Endodermal cell (in vitro differentiated cells): ENCODE measurements at regions not wholly inside any gene's neighbourhood (a gene's known extent, or its start where the extent isn't known, plus 50 kb on each side); places are given as distances from the start of the nearest gene placed in this dataset.

Experiments
- DNase-seq: peaks from one replicate; pipeline ENCODE4 v3.0.0-alpha.2; 2017
- H3K27ac ChIP-seq: 2 replicates; pipeline ENCODE4 v1.5.1; 2013; ENCODE audit warnings: mild to moderate bottlenecking, low read depth, low read length, moderate library complexity
- H3K27me3 ChIP-seq: 2 replicates; pipeline ENCODE4 v1.6.1; 2013; ENCODE audit warnings: mild to moderate bottlenecking, low read length, moderate library complexity; ENCODE audit not compliant: insufficient read depth, control insufficient read depth, poor library complexity, severe bottlenecking
- H3K36me3 ChIP-seq: 2 replicates; pipeline ENCODE4 v1.7.0; 2013; ENCODE audit warnings: mild to moderate bottlenecking, low read length, moderate library complexity; ENCODE audit not compliant: control insufficient read depth, insufficient read depth
- H3K4me1 ChIP-seq: one replicate; pipeline ENCODE4 v1.7.0; 2013; ENCODE audit warnings: low read length; ENCODE audit not compliant: control insufficient read depth, insufficient read depth
- H3K4me3 ChIP-seq: 2 replicates; pipeline ENCODE4 v1.5.1; 2013; ENCODE audit warnings: mild to moderate bottlenecking, low read length, moderate library complexity
- H3K9ac ChIP-seq: 2 replicates; pipeline ENCODE4 v1.6.1; 2013; ENCODE audit warnings: mild to moderate bottlenecking, low read length, moderate library complexity; ENCODE audit not compliant: poor library complexity, severe bottlenecking; ENCODE audit errors: extremely low read depth
- H3K9me3 ChIP-seq: 2 replicates; pipeline ENCODE4 v1.6.1; 2013; ENCODE audit warnings: mild to moderate bottlenecking, low read length, moderate library complexity; ENCODE audit not compliant: control insufficient read depth
- H3K27ac Mint-ChIP-seq: 2 replicates; pipeline ENCODE4 v1.8.0; 2020; ENCODE audit warnings: mixed read lengths
- H3K27me3 Mint-ChIP-seq: 2 replicates; pipeline ENCODE4 v1.8.0; 2021; ENCODE audit warnings: mild to moderate bottlenecking, mixed read lengths; ENCODE audit not compliant: insufficient read depth
- H3K36me3 Mint-ChIP-seq: 2 replicates; pipeline ENCODE4 v1.8.0; 2020; ENCODE audit warnings: low read depth, mixed read lengths
- H3K4me1 Mint-ChIP-seq: 2 replicates; pipeline ENCODE4 v1.8.0; 2020; ENCODE audit warnings: mixed read lengths
- H3K4me3 Mint-ChIP-seq: 2 replicates; pipeline ENCODE4 v1.8.0; 2020; ENCODE audit warnings: mild to moderate bottlenecking, moderate library complexity, mixed read lengths
- H3K9me3 Mint-ChIP-seq: 2 replicates; pipeline ENCODE4 v1.8.0; 2020; ENCODE audit warnings: mild to moderate bottlenecking, mixed read lengths
- CTCF ChIP-seq: fragments of 200-600 bp; sonication (generic); conservative IDR thresholded peaks from 2 replicates; pipeline ENCODE4 v1.5.0; 2021; ENCODE audit warnings: antibody characterized with exemption, mild to moderate bottlenecking
- WGBS, 2 experiments: methylation state at CpG; one replicate each; pipeline versions ENCODE4 v1.1.5 to v1.1.7; 2013; ENCODE audit warnings: missing lambda C conversion rate in 2 of 2, mixed read lengths in 1 of 2; ENCODE audit not compliant: insufficient coverage in 1 of 2, insufficient read length in 1 of 2; 5-methylcytosine and 5-hydroxymethylcytosine counted together

GRCh38 chr9:75672478-75672877 lies 218.0 kb upstream of the PCSK5 start:
- 86% methylated on average over 1 of the region's 1 CpG; no CpG with 5 or more reads in 1 of the 2 experiments for WGBS, 2 experiments
- no peak overlapping the region for H3K27ac Mint-ChIP-seq
- H3K36me3 Mint-ChIP-seq, result no peaks in the 10 kb centered on the region
- H3K9ac ChIP-seq, result no peak overlapping the region
- H3K4me3 ChIP-seq, result no peak overlapping the region
- H3K36me3 ChIP-seq, result no peaks in the 10 kb centered on the region
- H3K4me1 Mint-ChIP-seq, result no peaks in the 10 kb centered on the region
- no peak for TF ChIP-seq CTCF
- no peaks in the 10 kb centered on the region for H3K27me3 ChIP-seq
- no peaks in the 10 kb centered on the region for H3K9me3 ChIP-seq
- no peaks in the 10 kb centered on the region for H3K27me3 Mint-ChIP-seq
- DNase-seq, result no peak
- H3K4me1 ChIP-seq, result no peaks in the 10 kb centered on the region
- no peak overlapping the region for H3K4me3 Mint-ChIP-seq
- H3K27ac ChIP-seq, result no peak overlapping the region
- H3K9me3 Mint-ChIP-seq, result no peaks in the 10 kb centered on the region

- Histone ChIP-seq H3K9me3 (no peaks in the 10 kb centered on the region), H3K4me3 (no peak overlapping the region), H3K9ac (no peak overlapping the region), H3K36me3 (no peaks in the 10 kb centered on the region), H3K27me3 (no peaks in the 10 kb centered on the region), H3K4me1 (no peaks in the 10 kb centered on the region), H3K27ac (no peak overlapping the region)
- no peaks in the 10 kb centered on the region for H3K9me3 Mint-ChIP-seq
- H3K4me3 Mint-ChIP-seq, result no peak overlapping the region
- no CpG with 5 or more reads among the region's 1 CpG for WGBS, 2 experiments
- H3K4me1 Mint-ChIP-seq, result no peaks in the 10 kb centered on the region
- no peaks in the 10 kb centered on the region for H3K27me3 Mint-ChIP-seq
- no peak overlapping the region for H3K27ac Mint-ChIP-seq
- no peak for DNase-seq
- no peak for TF ChIP-seq CTCF
- no peaks in the 10 kb centered on the region for H3K36me3 Mint-ChIP-seq
Observed at GRCh38 chr9:75683591-75683990, 206.9 kb upstream of the PCSK5 start.

DNA sequence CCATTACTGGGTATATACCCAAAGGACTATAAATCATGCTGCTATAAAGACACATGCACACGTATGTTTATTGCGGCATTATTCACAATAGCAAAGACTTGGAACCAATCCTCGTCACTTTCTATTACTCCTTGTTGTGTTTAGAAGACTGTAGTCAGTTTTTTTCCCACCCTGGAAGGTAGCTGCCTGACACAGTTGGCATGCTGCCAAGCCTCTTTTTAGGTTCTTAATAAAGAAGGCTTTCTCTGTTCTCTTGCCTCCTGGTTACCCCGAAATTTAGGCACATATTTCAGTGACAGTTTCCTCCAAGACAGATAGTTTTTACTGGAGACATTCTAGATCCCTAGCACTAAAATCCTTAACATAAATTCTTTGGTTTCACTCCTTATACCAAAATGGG lies 205.4 kb upstream of the PCSK5 start:
- DNase-seq, result no peak
- H3K4me3 Mint-ChIP-seq, result no peak overlapping the region
- 86 to 100% methylated on average over 1 to 4 of the region's 4 CpGs for WGBS, 2 experiments
- Histone ChIP-seq H3K36me3 (no peaks in the 10 kb centered on the region), H3K27ac (no peak overlapping the region), H3K9me3 (no peaks in the 10 kb centered on the region), H3K4me3 (no peak overlapping the region), H3K4me1 (no peaks in the 10 kb centered on the region), H3K27me3 (no peaks in the 10 kb centered on the region), H3K9ac (no peak overlapping the region)
- no peaks in the 10 kb centered on the region for H3K36me3 Mint-ChIP-seq
- H3K27ac Mint-ChIP-seq, result no peak overlapping the region
- no peaks in the 10 kb centered on the region for H3K27me3 Mint-ChIP-seq
- TF ChIP-seq CTCF, result no peak
- no peaks in the 10 kb centered on the region for H3K4me1 Mint-ChIP-seq
- H3K9me3 Mint-ChIP-seq, result no peaks in the 10 kb centered on the region
